ENCODE measurements at regions not wholly inside any gene's neighbourhood (a gene's known extent, or its start where the extent isn't known, plus 50 kb on each side); places are given as distances from the start of the nearest gene placed in this dataset.

DNA sequence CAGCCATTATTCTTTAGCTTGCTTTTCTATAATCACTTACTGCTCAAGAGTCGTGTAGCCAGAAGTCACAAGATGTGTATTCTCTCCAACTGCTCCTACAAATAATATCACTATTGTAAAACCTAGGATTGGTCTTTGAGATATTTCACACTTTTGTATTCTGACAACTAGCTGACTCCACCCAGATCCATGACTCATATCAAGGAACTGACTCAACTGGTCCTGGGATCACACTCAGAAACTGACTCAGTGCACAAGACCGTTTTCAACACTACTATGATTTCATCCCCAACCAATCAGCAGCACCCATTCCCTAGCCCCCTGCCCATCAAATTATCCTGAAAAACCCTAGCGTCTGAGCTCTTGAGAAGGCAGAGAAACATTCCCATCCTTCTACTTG is 56.5 kb upstream of the ORC5 start:
- Histone ChIP-seq H3K27me3 (no peaks in the 10 kb centered on the region), H3K4me3 (no peak overlapping the region), H3K9me3 (no peaks in the 10 kb centered on the region), H3K36me3 (no peaks in the 10 kb centered on the region), H3K4me1 (no peaks in the 10 kb centered on the region), H3K27ac (no peak overlapping the region)
- intact Hi-C loops (cut with DNase I; ENCODE audit: low total_unique reads) (loop anchor here (5.0 kb wide), 1 partner anchor 343 kb away; no protein-coding TSS in a partner anchor), in situ Hi-C loops (cut with MboI; ENCODE audit: low pct_ligation_motif_present in 1 of 4, low pct_unique_long_range_greater_than_20kb in 1 of 4, low sequenced_read_pairs in 3 of 4) (loop anchor here in 1 of 4 donors (25.0 kb wide), 2 partner anchors 598 to 702 kb away; no protein-coding TSS in a partner anchor)
- TF ChIP-seq POLR2A (IDR thresholded peaks at IDR 0.05) (no peak), CTCF (IDR thresholded peaks at IDR 0.05) (no peak), EP300 (IDR thresholded peaks at IDR 0.05; ENCODE audit: low read depth) (no peak), POLR2AphosphoS5 (IDR thresholded peaks at IDR 0.05) (no peak)
- 60 to 69% methylated on average over 1 to 3 of the region's 3 CpGs for WGBS, 2 donors (ENCODE audit: low coverage in 1 of 2)
- no peak for DNase-seq

GRCh38 chr7:104267701-104268368 is 60.0 kb upstream of the ORC5 start:
- DNase-seq: no peak
- H3K4me1 ChIP-seq: no peaks in the 10 kb centered on the region
- H3K9me3 ChIP-seq: no peaks in the 10 kb centered on the region
- H3K36me3 ChIP-seq: no peaks in the 10 kb centered on the region
- 39 to 47% methylated on average over 3 of the region's 3 CpGs for WGBS, 2 donors (ENCODE audit: low coverage in 1 of 2)
- no peaks in the 10 kb centered on the region for H3K27me3 ChIP-seq
- H3K4me3 ChIP-seq: no peak overlapping the region
- H3K27ac ChIP-seq: no peak overlapping the region
- TF ChIP-seq EP300 (IDR thresholded peaks at IDR 0.05; ENCODE audit: low read depth) (no peak), POLR2AphosphoS5 (IDR thresholded peaks at IDR 0.05) (no peak), CTCF (IDR thresholded peaks at IDR 0.05) (peak in 4 of 5 experiments; percentile 9 to 43 (median 40))
- intact Hi-C loops (cut with DNase I; ENCODE audit: low total_unique reads): no loop called here
- in situ Hi-C loops (cut with MboI; ENCODE audit: low pct_ligation_motif_present in 1 of 4, low pct_unique_long_range_greater_than_20kb in 1 of 4, low sequenced_read_pairs in 3 of 4): loop anchor here in 1 of 4 donors (25.0 kb wide), 2 partner anchors 594 to 706 kb away; no protein-coding TSS in a partner anchor

DNA sequence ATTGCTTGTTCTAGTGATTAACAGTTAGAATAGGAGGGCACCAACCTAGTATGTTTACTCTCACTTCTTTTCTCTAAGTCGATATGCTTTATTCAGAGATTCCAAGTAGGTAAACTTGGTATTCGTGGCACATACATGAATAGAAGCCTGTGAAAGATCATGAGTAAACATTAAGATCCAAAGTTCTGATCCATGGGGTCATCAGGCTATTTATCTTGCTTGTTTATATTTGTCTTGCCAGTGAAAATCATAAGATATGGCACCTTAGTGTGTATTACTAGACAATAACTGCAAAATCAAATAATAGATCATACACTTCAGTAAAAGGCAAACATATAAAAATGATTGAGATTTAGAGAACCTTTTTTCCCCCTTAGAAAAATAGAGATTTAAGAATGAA is 56.5 kb upstream of the LHFPL3 start:
- 27 to 32% methylated on average over 2 of the region's 2 CpGs for WGBS, 2 donors (ENCODE audit: low coverage in 1 of 2)
- TF ChIP-seq CTCF (IDR thresholded peaks at IDR 0.05) (no peak), EP300 (IDR thresholded peaks at IDR 0.05; ENCODE audit: low read depth) (no peak), POLR2A (IDR thresholded peaks at IDR 0.05) (no peak), POLR2AphosphoS5 (IDR thresholded peaks at IDR 0.05) (no peak)
- no peak for DNase-seq
- in situ Hi-C loops (cut with MboI; ENCODE audit: low pct_ligation_motif_present in 1 of 4, low pct_unique_long_range_greater_than_20kb in 1 of 4, low sequenced_read_pairs in 3 of 4) (loop anchor here in 1 of 4 donors (25.0 kb wide), 2 partner anchors 590 to 710 kb away; no protein-coding TSS in a partner anchor), intact Hi-C loops (cut with DNase I; ENCODE audit: low total_unique reads) (no loop called here)
- H3K4me3 ChIP-seq: no peak overlapping the region
- H3K36me3 ChIP-seq: no peaks in the 10 kb centered on the region
- H3K27ac ChIP-seq: no peak overlapping the region
- no peaks in the 10 kb centered on the region for H3K27me3 ChIP-seq
- H3K9me3 ChIP-seq: no peaks in the 10 kb centered on the region
- H3K4me1 ChIP-seq: no peaks in the 10 kb centered on the region

- TF ChIP-seq CTCF (IDR thresholded peaks at IDR 0.05) (peak; percentile 36 to 57 (median 50)), EP300 (IDR thresholded peaks at IDR 0.05; ENCODE audit: low read depth) (no peak), POLR2A (IDR thresholded peaks at IDR 0.05) (no peak)
- in situ Hi-C loops (cut with MboI; ENCODE audit: low pct_ligation_motif_present in 1 of 4, low pct_unique_long_range_greater_than_20kb in 1 of 4, low sequenced_read_pairs in 3 of 4) (loop anchor here in 1 of 4 donors (25.0 kb wide), 2 partner anchors 589 to 711 kb away; no protein-coding TSS in a partner anchor), intact Hi-C loops (cut with DNase I; ENCODE audit: low total_unique reads) (no loop called here)
- H3K27me3 ChIP-seq: no peaks in the 10 kb centered on the region
- no peak overlapping the region for H3K27ac ChIP-seq
- no peak for DNase-seq
- 85 to 87% methylated on average over 5 of the region's 5 CpGs for WGBS, 2 donors (ENCODE audit: low coverage in 1 of 2)
- H3K4me1 ChIP-seq: no peaks in the 10 kb centered on the region
- H3K4me3 ChIP-seq: no peak overlapping the region
- no peaks in the 10 kb centered on the region for H3K9me3 ChIP-seq
- H3K36me3 ChIP-seq: no peaks in the 10 kb centered on the region
Observed at GRCh38 chr7:104272767-104273384, 55.5 kb upstream of the LHFPL3 start.
